ENCODE measurements at regions not wholly inside any gene's neighbourhood (a gene's known extent, or its start where the extent isn't known, plus 50 kb on each side); places are given as distances from the start of the nearest gene placed in this dataset.

DNA sequence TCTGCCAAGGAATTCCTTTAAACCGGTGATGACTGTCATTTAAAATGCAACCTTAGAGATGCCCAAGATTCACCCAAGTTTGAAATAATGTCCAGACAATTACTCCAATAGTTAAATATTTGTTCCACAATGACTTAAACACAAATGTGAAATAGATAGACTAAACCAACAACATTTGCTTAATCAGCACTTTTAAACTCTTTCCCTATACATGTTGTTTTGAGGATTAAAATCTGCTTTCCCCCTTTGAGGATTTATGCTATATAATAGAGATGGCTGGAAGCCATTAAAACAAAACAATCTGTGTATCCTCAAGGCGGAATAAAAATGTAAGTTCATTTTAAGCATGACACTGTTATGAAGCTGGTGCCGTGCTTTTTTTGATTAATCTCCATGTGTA is 297.8 kb upstream of the RSPO3 start:
- TF ChIP-seq TAF1 (IDR thresholded peaks at IDR 0.05; ENCODE audit: borderline replicate concordance, low read depth, low read length) (no peak), POLR2AphosphoS5 (IDR thresholded peaks at IDR 0.05; ENCODE audit: low read depth, low read length) (no peak), POLR2A (IDR thresholded peaks at IDR 0.05; ENCODE audit: low read depth, low read length) (no peak)
